ENCODE measurements at regions not wholly inside any gene's neighbourhood (a gene's known extent, or its start where the extent isn't known, plus 50 kb on each side); places are given as distances from the start of the nearest gene placed in this dataset.

- no peak overlapping the region for H3K27ac ChIP-seq (ENCODE audit: control insufficient read depth, insufficient read depth)
- BruUV-seq (replicated peaks) = no TSS peak
- intact Hi-C loops (cut with micrococcal nuclease; ENCODE audit: unreplicated experiment) = no loop called here
- peak; percentile 57; the same call in 2 of the 3 replicates for ATAC-seq
- H3K4me3 ChIP-seq = no peak overlapping the region
- H3K4me1 ChIP-seq (ENCODE audit: control insufficient read depth, insufficient read depth, low read length) = peaks cover 6% of the 10 kb centered on the region
- SMC1A ChIA-PET (ENCODE audit: uncharacterized antibody, unreplicated experiment) = interaction anchor here (0.6 to 6.5 kb wide), 4 partner anchors 9 to 75 kb away, joined by 3 to 46 read pairs (median 4); no protein-coding TSS in a partner anchor
- H3K36me3 ChIP-seq (ENCODE audit: control insufficient read depth in 2 of 2, insufficient read depth in 2 of 2, low read length in 1 of 2) = no peaks in the 10 kb centered on the region
- CTCF ChIA-PET = interaction anchor here (0.9 to 1.4 kb wide), 3 partner anchors 10 to 45 kb away, joined by 3 to 5 read pairs (median 3); no protein-coding TSS in a partner anchor
- no peak overlapping the region for H3K4me2 ChIP-seq (ENCODE audit: control insufficient read depth, insufficient read depth)
- FAIRE-seq = no peak
- no peak overlapping the region for H2AFZ ChIP-seq (ENCODE audit: control insufficient read depth, low read depth, low read length)
- WGBS (ENCODE audit: insufficient coverage, insufficient replicate concordance, low lambda C conversion rate, missing lambda C conversion rate) = 65% methylated on average over 13 of the region's 13 CpGs
- no peaks in the 10 kb centered on the region for H3K27me3 ChIP-seq (replicated peaks in 1 of 2; ENCODE audit: control insufficient read depth in 2 of 2, insufficient read depth in 2 of 2, low read length in 1 of 2)
- RAD21 ChIA-PET (ENCODE audit: unreplicated experiment) = interaction anchor here (0.8 to 1.4 kb wide), 5 partner anchors 10 to 82 kb away, joined by 3 to 4 read pairs (median 3); no protein-coding TSS in a partner anchor
- no peaks in the 10 kb centered on the region for H3K9me3 ChIP-seq (replicated peaks; ENCODE audit: control insufficient read depth, insufficient read depth, low read length)
- in situ Hi-C loops (cut with MboI) = no loop called here
- no peaks in the 10 kb centered on the region for H4K20me1 ChIP-seq (ENCODE audit: control insufficient read depth, insufficient read depth)
- POLR2A ChIA-PET = interaction anchor here (0.5 to 1.2 kb wide), 3 partner anchors 10 to 56 kb away, joined by 3 to 5 read pairs (median 4); no protein-coding TSS in a partner anchor
- no peak for DNase-seq (ENCODE audit: low read depth, low spot score)
- H3K79me2 ChIP-seq (ENCODE audit: control insufficient read depth, insufficient read depth, low read length) = no peaks in the 10 kb centered on the region
- TF ChIP-seq IRF4 (IDR thresholded peaks at IDR 0.05; ENCODE audit: low read depth, low read length) (no peak), BHLHE40 (IDR thresholded peaks at IDR 0.05; ENCODE audit: borderline replicate concordance in 1 of 2, low read depth in 2 of 2, low read length in 1 of 2) (peak in 1 of 2 experiments; percentile 25; a peak in 1 of 4 replicates)
- no peak overlapping the region for H3K9ac ChIP-seq (ENCODE audit: control insufficient read depth, insufficient read depth, low read length)
These were observed 72.0 kb upstream of the CCND2 start for GRCh38 chr12:4201333-4202100.

DNA sequence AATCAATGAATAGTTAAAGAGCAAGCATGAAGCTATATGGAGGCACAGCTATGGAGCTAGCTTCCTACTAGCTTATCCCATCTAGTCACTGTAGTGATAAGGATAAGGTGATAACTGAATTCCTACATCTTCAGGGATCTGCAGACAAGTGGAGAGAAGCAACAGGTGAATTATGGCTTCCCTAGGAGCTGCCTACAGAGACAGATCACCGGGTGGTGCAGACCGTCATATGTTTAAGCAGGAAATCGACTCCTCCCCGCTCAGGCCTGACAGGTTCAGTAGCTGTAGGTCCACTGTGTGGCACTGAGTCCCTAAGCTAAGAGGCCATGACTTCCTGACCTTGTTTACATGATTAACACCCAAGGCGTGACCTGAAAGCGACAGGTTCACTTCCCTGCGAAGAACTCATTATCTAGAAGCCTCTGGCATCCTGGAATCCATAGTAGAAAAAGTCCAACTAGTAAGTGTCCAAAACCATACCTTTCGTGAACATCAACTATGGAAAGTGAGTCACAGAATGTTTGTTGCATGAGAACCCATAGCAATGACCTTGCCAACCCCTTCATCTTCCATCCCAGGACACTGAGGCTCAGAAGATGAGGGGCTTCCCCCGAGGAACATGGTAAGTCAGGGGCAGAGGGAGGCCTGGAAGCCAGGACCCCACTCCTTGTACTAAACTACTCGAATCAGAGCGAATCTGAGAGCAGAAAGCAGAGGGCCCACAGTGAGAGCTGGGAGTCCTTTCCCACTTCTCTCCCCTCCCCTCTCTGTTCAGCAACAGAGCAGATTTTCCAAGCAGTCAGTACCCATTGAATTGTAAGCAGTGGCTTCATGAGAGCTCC, 75.4 kb upstream of the CCND2 start:
- Histone ChIP-seq H2AFZ (ENCODE audit: control insufficient read depth, low read depth, low read length) (no peak overlapping the region), H3K4me1 (ENCODE audit: control insufficient read depth, insufficient read depth, low read length) (no peaks in the 10 kb centered on the region), H3K27ac (ENCODE audit: control insufficient read depth, insufficient read depth) (no peak overlapping the region), H3K9ac (ENCODE audit: control insufficient read depth, insufficient read depth, low read length) (no peak overlapping the region), H4K20me1 (ENCODE audit: control insufficient read depth, insufficient read depth) (no peaks in the 10 kb centered on the region), H3K79me2 (ENCODE audit: control insufficient read depth, insufficient read depth, low read length) (no peaks in the 10 kb centered on the region), H3K4me2 (ENCODE audit: control insufficient read depth, insufficient read depth) (no peak overlapping the region), H3K27me3 (replicated peaks in 1 of 2; ENCODE audit: control insufficient read depth in 2 of 2, insufficient read depth in 2 of 2, low read length in 1 of 2) (no peaks in the 10 kb centered on the region), H3K36me3 (ENCODE audit: control insufficient read depth in 2 of 2, insufficient read depth in 2 of 2, low read length in 1 of 2) (no peaks in the 10 kb centered on the region), H3K9me3 (replicated peaks; ENCODE audit: control insufficient read depth, insufficient read depth, low read length) (no peaks in the 10 kb centered on the region), H3K4me3 (no peak overlapping the region)
- ChIA-PET RAD21 (ENCODE audit: unreplicated experiment) (interaction anchor here (0.8 to 1.0 kb wide), 2 partner anchors 18 to 21 kb away, joined by 3 read pairs; no protein-coding TSS in a partner anchor), CTCF (interaction anchor here (1.3 to 1.5 kb wide), 2 partner anchors 79 to 82 kb away, joined by 3 read pairs; no protein-coding TSS in a partner anchor), POLR2A (interaction anchor here (0.8 kb wide), 1 partner anchor 18 kb away, joined by 3 read pairs; no protein-coding TSS in a partner anchor), SMC1A (ENCODE audit: uncharacterized antibody, unreplicated experiment) (interaction anchor here (0.7 to 1.7 kb wide), 4 partner anchors 12 to 46 kb away, joined by 3 to 8 read pairs (median 3); no protein-coding TSS in a partner anchor)
- WGBS (ENCODE audit: insufficient coverage, insufficient replicate concordance, low lambda C conversion rate, missing lambda C conversion rate) = 58% methylated on average over 11 of the region's 11 CpGs
- intact Hi-C loops (cut with micrococcal nuclease; ENCODE audit: unreplicated experiment) (no loop called here), in situ Hi-C loops (cut with MboI) (no loop called here)
- no TSS peak for BruUV-seq (replicated peaks)
- ATAC-seq (no peak), FAIRE-seq (no peak), DNase-seq (ENCODE audit: low read depth, low spot score) (no peak)
- no peak for TF ChIP-seq BCLAF1 (IDR thresholded peaks at IDR 0.05)
- TF ChIP-seq, protein P1, sequence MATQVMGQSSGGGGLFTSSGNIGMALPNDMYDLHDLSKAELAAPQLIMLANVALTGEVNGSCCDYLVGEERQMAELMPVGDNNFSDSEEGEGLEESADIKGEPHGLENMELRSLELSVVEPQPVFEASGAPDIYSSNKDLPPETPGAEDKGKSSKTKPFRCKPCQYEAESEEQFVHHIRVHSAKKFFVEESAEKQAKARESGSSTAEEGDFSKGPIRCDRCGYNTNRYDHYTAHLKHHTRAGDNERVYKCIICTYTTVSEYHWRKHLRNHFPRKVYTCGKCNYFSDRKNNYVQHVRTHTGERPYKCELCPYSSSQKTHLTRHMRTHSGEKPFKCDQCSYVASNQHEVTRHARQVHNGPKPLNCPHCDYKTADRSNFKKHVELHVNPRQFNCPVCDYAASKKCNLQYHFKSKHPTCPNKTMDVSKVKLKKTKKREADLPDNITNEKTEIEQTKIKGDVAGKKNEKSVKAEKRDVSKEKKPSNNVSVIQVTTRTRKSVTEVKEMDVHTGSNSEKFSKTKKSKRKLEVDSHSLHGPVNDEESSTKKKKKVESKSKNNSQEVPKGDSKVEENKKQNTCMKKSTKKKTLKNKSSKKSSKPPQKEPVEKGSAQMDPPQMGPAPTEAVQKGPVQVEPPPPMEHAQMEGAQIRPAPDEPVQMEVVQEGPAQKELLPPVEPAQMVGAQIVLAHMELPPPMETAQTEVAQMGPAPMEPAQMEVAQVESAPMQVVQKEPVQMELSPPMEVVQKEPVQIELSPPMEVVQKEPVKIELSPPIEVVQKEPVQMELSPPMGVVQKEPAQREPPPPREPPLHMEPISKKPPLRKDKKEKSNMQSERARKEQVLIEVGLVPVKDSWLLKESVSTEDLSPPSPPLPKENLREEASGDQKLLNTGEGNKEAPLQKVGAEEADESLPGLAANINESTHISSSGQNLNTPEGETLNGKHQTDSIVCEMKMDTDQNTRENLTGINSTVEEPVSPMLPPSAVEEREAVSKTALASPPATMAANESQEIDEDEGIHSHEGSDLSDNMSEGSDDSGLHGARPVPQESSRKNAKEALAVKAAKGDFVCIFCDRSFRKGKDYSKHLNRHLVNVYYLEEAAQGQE (IDR thresholded peaks at IDR 0.05; ENCODE audit: low read depth, low read length) = no peak
- no peak for TF ChIP-seq MAX (IDR thresholded peaks at IDR 0.05; ENCODE audit: low read depth, low read length)
